ENCODE measurements at regions not wholly inside any gene's neighbourhood (a gene's known extent, or its start where the extent isn't known, plus 50 kb on each side); places are given as distances from the start of the nearest gene placed in this dataset.

DNA sequence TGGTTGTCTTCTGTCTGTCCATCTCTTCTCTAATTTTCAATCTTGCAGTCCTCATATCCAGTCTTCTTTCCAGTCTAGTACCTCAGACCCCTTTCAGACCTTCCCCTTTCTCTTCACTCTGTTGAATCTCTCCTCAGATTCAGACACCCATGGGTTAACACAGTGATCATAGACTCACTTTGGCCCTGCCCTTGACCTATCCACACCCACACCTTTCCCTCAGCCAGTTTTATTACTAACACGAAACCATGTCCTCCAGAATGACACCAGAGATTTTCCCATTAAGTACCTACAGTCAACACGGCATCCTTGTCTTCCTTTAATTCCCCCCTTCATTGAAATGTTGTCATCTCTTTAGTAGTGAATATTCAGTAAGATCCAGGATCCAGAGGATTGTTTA, 74.5 kb upstream of the UBE2E2 start:
- H3K27ac Mint-ChIP-seq = no peak overlapping the region
- no peaks in the 10 kb centered on the region for H3K4me1 ChIP-seq (ENCODE audit: insufficient read depth, low read length)
- TF ChIP-seq, protein P1, sequence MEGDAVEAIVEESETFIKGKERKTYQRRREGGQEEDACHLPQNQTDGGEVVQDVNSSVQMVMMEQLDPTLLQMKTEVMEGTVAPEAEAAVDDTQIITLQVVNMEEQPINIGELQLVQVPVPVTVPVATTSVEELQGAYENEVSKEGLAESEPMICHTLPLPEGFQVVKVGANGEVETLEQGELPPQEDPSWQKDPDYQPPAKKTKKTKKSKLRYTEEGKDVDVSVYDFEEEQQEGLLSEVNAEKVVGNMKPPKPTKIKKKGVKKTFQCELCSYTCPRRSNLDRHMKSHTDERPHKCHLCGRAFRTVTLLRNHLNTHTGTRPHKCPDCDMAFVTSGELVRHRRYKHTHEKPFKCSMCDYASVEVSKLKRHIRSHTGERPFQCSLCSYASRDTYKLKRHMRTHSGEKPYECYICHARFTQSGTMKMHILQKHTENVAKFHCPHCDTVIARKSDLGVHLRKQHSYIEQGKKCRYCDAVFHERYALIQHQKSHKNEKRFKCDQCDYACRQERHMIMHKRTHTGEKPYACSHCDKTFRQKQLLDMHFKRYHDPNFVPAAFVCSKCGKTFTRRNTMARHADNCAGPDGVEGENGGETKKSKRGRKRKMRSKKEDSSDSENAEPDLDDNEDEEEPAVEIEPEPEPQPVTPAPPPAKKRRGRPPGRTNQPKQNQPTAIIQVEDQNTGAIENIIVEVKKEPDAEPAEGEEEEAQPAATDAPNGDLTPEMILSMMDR (IDR thresholded peaks at IDR 0.05) = no peak
- no peaks in the 10 kb centered on the region for H3K27me3 ChIP-seq (ENCODE audit: control insufficient read depth in 1 of 2, insufficient read depth in 2 of 2, low read length in 2 of 2)
- H3K36me3 Mint-ChIP-seq (ENCODE audit: low read depth) = no peaks in the 10 kb centered on the region
- no peak overlapping the region for H3K4me3 Mint-ChIP-seq
- H3K9me3 ChIP-seq (ENCODE audit: control insufficient read depth in 1 of 2, insufficient read depth in 1 of 2, low read length in 2 of 2) = no peaks in the 10 kb centered on the region
- no peak overlapping the region for H3K4me3 ChIP-seq (ENCODE audit: low read length)
- H3K9me3 Mint-ChIP-seq = no peaks in the 10 kb centered on the region
- H3K27me3 Mint-ChIP-seq = peaks cover 8% of the 10 kb centered on the region
- ChIA-PET POLR2A (no interaction called here), CTCF (no interaction called here)
- H3K4me1 Mint-ChIP-seq (ENCODE audit: low read depth) = no peaks in the 10 kb centered on the region
- no peak for ATAC-seq (ENCODE audit: poor library complexity)
- no peaks in the 10 kb centered on the region for H3K36me3 ChIP-seq (ENCODE audit: insufficient read depth, low read length)
- H3K27ac ChIP-seq (ENCODE audit: low read depth in 1 of 2, low read length in 2 of 2) = no peak overlapping the region
- intact Hi-C loops (cut with DNase I, micrococcal nuclease) = no loop called here
- DNase-seq = no peak

DNA sequence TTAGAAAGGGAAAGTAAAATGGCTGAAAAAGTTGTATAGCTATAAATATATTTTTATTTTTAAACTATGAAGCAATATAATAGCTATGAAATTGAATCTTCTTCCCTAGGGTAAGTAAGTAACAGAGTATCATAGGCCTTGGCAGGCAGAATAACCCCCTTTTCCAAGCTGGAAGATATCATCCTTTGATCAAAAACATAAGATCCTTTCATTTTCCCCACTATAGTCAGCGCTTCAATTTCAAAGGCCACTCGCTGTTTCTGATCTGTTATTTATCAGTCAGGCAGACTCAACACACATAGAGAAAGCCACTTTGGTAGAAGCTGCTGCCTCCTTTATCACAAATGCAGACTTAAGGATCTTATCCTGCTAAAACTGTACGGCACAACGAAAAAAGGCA, 74.0 kb upstream of the UBE2E2 start:
- H3K27me3 ChIP-seq (ENCODE audit: control insufficient read depth in 1 of 2, insufficient read depth in 2 of 2, low read length in 2 of 2) = no peaks in the 10 kb centered on the region
- H3K4me1 ChIP-seq (ENCODE audit: insufficient read depth, low read length) = no peaks in the 10 kb centered on the region
- intact Hi-C loops (cut with DNase I, micrococcal nuclease) = no loop called here
- Mint-ChIP-seq H3K4me1 (ENCODE audit: low read depth) (no peaks in the 10 kb centered on the region), H3K27me3 (peaks cover 8% of the 10 kb centered on the region), H3K27ac (no peak overlapping the region), H3K36me3 (ENCODE audit: low read depth) (no peaks in the 10 kb centered on the region), H3K9me3 (no peaks in the 10 kb centered on the region), H3K4me3 (no peak overlapping the region)
- TF ChIP-seq, protein P1 (IDR thresholded peaks at IDR 0.05) = no peak
- H3K4me3 ChIP-seq (ENCODE audit: low read length) = no peak overlapping the region
- no peaks in the 10 kb centered on the region for H3K36me3 ChIP-seq (ENCODE audit: insufficient read depth, low read length)
- ATAC-seq (ENCODE audit: poor library complexity) (no peak), DNase-seq (no peak)
- CTCF ChIA-PET = no interaction called here
- POLR2A ChIA-PET = no interaction called here
- no peak overlapping the region for H3K27ac ChIP-seq (ENCODE audit: low read depth in 1 of 2, low read length in 2 of 2)
- H3K9me3 ChIP-seq (ENCODE audit: control insufficient read depth in 1 of 2, insufficient read depth in 1 of 2, low read length in 2 of 2) = no peaks in the 10 kb centered on the region

DNA sequence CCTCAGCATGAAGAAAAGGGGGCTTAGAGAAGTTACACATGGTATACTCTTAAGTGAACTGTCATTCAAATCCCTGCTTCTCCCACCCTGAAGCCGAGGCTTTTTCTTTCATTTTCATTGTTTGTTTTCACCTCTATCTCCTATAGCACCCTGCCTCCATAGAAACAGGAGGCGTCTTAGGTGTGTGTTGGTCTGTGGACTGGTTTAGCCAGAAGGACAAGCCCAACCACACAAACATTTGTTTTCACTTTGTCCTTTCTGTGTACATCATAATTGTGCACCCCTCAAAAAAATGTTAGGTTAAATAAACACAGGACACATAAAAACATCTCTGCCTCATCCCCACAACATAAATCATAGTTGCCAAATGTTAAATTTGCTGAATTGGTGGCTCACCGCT, 73.3 kb upstream of the UBE2E2 start:
- ChIA-PET CTCF (no interaction called here), POLR2A (no interaction called here)
- no peak overlapping the region for H3K27ac Mint-ChIP-seq
- Histone ChIP-seq H3K9me3 (ENCODE audit: control insufficient read depth in 1 of 2, insufficient read depth in 1 of 2, low read length in 2 of 2) (no peaks in the 10 kb centered on the region), H3K4me3 (ENCODE audit: low read length) (no peak overlapping the region), H3K36me3 (ENCODE audit: insufficient read depth, low read length) (no peaks in the 10 kb centered on the region), H3K27ac (ENCODE audit: low read depth in 1 of 2, low read length in 2 of 2) (no peak overlapping the region), H3K27me3 (ENCODE audit: control insufficient read depth in 1 of 2, insufficient read depth in 2 of 2, low read length in 2 of 2) (no peaks in the 10 kb centered on the region), H3K4me1 (ENCODE audit: insufficient read depth, low read length) (no peaks in the 10 kb centered on the region)
- H3K4me3 Mint-ChIP-seq = no peak overlapping the region
- DNase-seq (no peak), ATAC-seq (ENCODE audit: poor library complexity) (no peak)
- TF ChIP-seq, protein P1 (IDR thresholded peaks at IDR 0.05) = no peak
- H3K36me3 Mint-ChIP-seq (ENCODE audit: low read depth) = no peaks in the 10 kb centered on the region
- peaks cover 8% of the 10 kb centered on the region for H3K27me3 Mint-ChIP-seq
- H3K9me3 Mint-ChIP-seq = no peaks in the 10 kb centered on the region
- H3K4me1 Mint-ChIP-seq (ENCODE audit: low read depth) = no peaks in the 10 kb centered on the region
- intact Hi-C loops (cut with DNase I, micrococcal nuclease) = no loop called here

Measured in CD4-positive, alpha-beta T cell (primary cell).